ENCODE measurements at regions not wholly inside any gene's neighbourhood (a gene's known extent, or its start where the extent isn't known, plus 50 kb on each side); places are given as distances from the start of the nearest gene placed in this dataset.
A peak's percentile ranks its signal among the peaks of the same experiment; 100 is the strongest.

DNA sequence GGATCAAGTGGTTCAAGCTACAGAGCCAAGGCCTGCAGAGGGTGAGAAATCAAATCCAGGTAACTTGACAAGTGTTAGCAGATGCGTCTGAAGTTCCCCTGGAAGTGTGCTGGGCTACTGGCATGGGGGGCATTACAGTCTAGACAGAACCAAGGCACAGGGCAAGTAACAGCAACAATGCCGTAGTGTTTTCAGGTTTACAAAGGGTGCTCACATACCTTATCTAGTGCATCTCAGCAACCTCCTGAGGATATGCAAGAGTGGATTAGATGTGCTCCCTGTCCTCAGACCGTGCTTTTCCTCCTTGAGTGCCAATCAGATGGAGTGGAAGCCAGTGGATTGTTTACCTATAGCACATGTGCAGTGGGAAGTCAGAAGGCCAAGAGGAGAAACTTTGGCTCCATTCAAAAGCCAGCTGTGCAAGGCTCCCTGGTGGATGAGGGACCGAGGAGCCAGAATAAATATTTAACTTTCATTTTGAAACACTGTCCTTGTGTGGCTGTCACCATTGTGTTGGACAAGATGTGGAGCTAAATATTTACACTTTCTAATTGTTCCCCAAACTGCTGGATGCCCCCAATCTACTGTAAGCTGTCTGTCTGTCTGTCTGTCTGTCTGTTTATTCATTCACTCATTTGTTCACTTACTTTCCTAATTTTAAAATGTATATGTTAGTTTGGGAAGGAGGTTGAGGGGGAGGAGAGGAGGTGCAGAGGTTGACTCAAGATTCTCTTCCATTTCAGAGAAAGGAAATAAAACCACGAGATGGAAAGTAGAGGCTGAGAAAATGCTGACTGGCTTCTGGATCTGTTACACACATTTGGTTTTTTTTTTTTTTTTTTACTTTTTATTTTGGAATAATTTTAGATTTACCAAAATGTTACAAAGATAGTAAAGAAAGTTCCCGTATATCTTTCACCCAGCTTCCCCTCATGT is 184.0 kb upstream of the PARP11 start:
- Mint-ChIP-seq H3K27ac (peak overlapping the region; percentile 53), H3K36me3 (ENCODE audit: low read depth) (no peaks in the 10 kb centered on the region)

DNA sequence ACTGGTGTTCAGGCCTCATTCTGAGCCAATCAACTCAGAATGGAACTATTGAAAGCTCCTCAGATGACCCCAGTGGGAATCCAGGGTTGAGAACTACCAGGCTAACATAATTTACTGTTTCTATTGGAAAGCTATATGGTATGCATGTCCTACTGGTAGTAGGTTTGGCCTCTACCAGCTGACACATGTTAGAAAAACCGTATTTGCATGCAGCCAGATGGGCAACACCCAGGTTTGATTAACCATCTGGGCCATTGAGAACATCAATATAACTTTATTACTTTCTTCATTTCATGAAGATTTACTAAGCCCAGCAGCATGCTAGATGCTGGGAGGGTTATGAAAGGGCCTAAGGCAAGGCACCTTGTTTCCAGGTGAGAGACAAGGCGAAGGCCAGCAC is 181.4 kb upstream of the PARP11 start:
- DNase-seq (no peak), ATAC-seq (no peak)
- no peak overlapping the region for H3K27ac Mint-ChIP-seq
- H3K9me3 Mint-ChIP-seq = no peaks in the 10 kb centered on the region
- peaks cover 26% of the 10 kb centered on the region for H3K4me1 Mint-ChIP-seq
- H3K4me3 Mint-ChIP-seq = no peak overlapping the region
- no peaks in the 10 kb centered on the region for H3K27me3 Mint-ChIP-seq
- H3K36me3 Mint-ChIP-seq (ENCODE audit: low read depth) = no peaks in the 10 kb centered on the region

More for the DNA sequence above, 184.0 kb upstream of the PARP11 start:
- no peak for DNase-seq
- ATAC-seq = no peak
- Mint-ChIP-seq H3K27me3 (no peaks in the 10 kb centered on the region), H3K4me1 (peaks cover 20% of the 10 kb centered on the region), H3K9me3 (no peaks in the 10 kb centered on the region), H3K4me3 (peak overlapping the region; percentile 66)

DNA sequence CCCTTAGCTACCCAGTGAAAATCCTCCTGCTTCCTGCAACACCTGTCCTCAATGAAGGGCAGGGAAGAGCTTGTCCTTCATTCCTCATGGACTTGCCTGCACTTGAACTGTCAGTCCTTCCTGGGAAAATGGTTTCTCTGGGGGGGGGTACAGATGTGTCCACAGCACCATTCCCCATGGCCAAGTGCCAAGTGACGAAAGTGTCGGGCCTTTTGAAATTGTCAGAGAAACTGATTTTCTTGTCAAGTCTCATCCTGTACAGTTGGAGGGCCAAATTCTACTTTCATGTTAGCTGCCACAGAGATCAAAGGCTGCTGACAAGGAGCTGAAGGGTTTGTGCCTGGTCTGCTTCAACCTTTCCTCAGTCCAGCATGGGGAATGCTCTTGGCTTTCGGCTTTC is 179.5 kb upstream of the PARP11 start:
- Mint-ChIP-seq H3K4me1 (peaks cover 17% of the 10 kb centered on the region), H3K9me3 (no peaks in the 10 kb centered on the region), H3K4me3 (no peak overlapping the region), H3K27ac (no peak overlapping the region), H3K36me3 (ENCODE audit: low read depth) (no peaks in the 10 kb centered on the region), H3K27me3 (no peaks in the 10 kb centered on the region)
- no peak for DNase-seq
- ATAC-seq = no peak

DNA sequence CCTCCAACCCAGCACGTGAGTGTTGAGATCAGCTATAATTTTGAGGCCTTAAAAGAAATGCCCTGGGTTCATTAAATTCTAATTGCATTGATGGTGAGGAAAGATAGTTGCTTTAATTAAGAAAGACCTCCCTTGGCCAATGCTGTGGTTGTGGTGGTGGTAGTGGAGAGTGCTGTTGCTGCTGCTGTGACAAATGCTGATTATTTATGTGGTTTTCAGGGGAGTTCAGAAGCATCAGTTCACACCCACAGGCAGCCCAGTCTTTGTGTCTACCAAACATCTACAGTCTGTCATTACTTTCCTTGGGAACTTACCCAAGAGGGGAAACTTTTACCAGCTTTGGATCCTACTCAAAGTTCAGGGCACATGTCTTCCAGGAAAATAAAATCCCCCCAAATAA is 178.4 kb upstream of the PARP11 start:
- Mint-ChIP-seq H3K36me3 (ENCODE audit: low read depth) (no peaks in the 10 kb centered on the region), H3K4me3 (no peak overlapping the region), H3K27me3 (no peaks in the 10 kb centered on the region), H3K4me1 (peaks cover 7% of the 10 kb centered on the region), H3K27ac (no peak overlapping the region), H3K9me3 (no peaks in the 10 kb centered on the region)
- DNase-seq (no peak), ATAC-seq (peak; percentile 69)

DNA sequence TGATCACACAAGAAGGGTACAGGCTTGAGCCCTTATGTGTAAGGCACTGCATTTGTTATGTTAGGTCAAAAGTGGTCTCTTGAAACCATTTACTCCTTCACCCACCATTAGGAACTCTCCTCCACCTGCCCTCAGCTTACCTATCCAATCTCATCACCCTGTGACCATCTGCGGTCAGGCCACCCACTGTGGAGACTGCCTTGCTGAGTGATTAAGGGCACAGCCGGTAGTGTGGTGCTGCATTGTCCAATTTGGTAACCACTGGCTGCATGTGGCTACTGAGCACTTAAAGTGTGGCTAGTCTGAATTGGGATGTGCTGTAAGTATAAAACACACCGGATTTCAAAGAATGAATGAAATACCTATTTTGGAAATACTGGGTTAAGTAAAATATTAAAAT is 177.1 kb upstream of the PARP11 start:
- ATAC-seq (no peak), DNase-seq (no peak)
- H3K4me3 Mint-ChIP-seq = no peak overlapping the region
- peaks cover 5% of the 10 kb centered on the region for H3K4me1 Mint-ChIP-seq
- no peaks in the 10 kb centered on the region for H3K36me3 Mint-ChIP-seq (ENCODE audit: low read depth)
- H3K27me3 Mint-ChIP-seq = no peaks in the 10 kb centered on the region
- no peak overlapping the region for H3K27ac Mint-ChIP-seq
- H3K9me3 Mint-ChIP-seq = no peaks in the 10 kb centered on the region

DNA sequence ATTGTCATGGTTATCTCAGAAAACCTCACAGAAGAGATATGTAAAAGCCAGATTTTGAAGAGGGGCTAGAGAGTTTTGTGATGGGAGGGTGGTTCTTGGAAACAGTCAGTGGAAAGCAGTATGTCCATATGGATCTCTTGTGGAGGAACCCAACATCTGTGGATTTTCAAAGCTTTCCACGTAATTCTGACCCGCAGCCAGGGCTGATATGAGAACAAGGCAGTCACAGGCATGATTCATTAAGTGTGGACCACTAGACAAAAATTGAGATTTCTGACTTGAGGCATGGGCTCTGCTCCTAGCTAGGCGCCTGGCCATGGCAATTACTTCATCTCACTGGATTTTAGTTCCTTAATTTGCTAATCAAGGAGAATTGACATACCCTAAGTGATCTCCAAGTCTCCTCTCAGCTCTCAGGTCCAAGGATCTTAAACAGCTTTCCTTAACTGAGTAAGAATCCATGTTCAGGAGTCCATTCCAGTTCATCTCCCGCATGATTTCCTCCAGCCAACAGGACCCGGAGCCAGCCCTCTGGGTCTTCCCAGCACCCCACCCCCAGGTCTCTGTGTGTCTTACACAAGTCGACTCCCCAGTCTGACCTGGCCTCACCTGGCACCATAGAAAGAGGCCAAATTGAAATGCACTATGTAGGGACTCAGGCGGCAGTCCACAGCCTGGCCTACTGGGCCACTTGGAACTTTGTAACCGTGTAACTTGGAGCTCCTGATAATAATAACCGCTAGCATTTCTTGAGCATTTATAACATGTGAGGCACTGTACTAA is 176.3 kb upstream of the PARP11 start:
- Mint-ChIP-seq H3K9me3 (no peaks in the 10 kb centered on the region), H3K27me3 (no peaks in the 10 kb centered on the region), H3K4me1 (peaks cover 5% of the 10 kb centered on the region), H3K4me3 (no peak overlapping the region), H3K36me3 (ENCODE audit: low read depth) (no peaks in the 10 kb centered on the region), H3K27ac (no peak overlapping the region)
- DNase-seq = no peak
- no peak for ATAC-seq

DNA sequence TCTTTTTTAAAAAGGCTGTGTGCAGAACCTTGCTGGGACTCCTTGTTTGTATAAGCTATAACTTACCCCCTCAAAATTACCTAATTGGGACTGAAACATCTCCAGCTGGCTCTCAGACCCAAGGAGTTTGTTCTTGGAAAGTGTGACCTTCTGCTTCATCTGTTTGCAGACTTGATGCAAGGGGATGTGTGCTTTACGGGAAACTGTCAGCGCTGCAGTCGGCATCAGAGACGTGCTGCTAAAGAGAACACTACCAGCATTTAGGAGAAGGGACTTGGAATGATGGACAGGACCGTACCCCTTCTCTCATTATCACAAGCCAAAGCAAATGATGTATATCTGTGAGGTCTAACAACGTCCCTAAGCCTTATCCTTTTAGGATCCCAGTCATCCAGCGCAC is 174.2 kb upstream of the PARP11 start:
- DNase-seq (no peak), ATAC-seq (no peak)
- no peaks in the 10 kb centered on the region for H3K9me3 Mint-ChIP-seq
- peaks cover 5% of the 10 kb centered on the region for H3K4me1 Mint-ChIP-seq
- H3K27me3 Mint-ChIP-seq = no peaks in the 10 kb centered on the region
- no peak overlapping the region for H3K27ac Mint-ChIP-seq
- H3K36me3 Mint-ChIP-seq (ENCODE audit: low read depth) = no peaks in the 10 kb centered on the region
- H3K4me3 Mint-ChIP-seq = no peak overlapping the region

DNA sequence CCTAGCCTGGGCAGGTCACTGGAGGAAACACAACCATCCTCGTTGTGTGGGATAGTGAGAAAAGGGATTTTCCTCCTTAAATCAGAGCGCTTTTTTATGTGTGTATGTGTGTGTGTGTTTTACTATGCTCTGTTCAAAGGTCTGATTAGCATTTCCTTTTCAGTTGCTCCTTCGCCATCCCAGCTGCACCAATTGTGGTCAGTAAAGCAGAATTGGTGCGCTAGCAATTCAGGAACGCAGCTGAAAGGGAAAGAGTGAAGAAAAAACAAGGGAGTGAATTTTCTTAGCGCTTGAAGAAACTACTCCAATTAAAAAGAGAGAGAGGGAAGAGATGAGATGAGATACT is 173.3 kb upstream of the PARP11 start:
- DNase-seq (no peak), ATAC-seq (no peak)
- H3K27me3 Mint-ChIP-seq = no peaks in the 10 kb centered on the region
- H3K4me3 Mint-ChIP-seq = no peak overlapping the region
- H3K4me1 Mint-ChIP-seq = peaks cover 3% of the 10 kb centered on the region
- H3K27ac Mint-ChIP-seq = no peak overlapping the region
- H3K9me3 Mint-ChIP-seq = no peaks in the 10 kb centered on the region
- H3K36me3 Mint-ChIP-seq (ENCODE audit: low read depth) = no peaks in the 10 kb centered on the region

DNA sequence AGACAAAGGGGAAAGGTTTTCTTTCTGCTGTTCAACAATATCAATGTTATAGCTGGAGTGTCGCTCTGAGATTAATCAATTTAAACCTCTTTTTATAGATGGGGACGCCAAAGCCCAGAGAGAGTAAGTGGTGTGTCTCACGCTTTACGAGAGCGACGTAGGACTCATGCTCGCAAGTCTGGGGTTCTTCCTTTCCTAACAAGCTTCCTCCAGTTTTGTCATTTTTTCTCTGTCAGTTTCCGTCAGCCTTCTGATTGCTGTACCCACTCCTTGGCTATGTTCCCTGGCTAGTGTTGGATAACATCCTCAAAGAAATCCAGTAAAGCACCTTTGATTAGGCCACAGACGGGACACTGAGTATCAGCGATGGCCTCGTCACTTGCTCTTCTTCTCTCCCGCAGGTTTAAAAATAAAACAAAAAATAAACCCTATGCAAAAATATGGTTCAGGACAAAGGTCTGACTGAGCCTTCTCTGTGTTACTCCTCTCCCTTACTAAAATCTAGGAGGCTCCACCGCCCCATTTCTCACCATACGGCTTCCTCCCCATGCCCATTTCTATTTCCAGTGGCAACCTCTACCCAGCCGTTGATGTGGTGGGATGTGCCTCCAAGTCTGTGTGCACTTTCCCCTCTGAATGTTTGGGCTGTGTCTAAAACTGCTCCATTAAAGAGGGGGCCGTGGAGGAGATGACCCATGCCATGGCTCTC is 172.7 kb upstream of the PARP11 start:
- H3K27ac Mint-ChIP-seq = no peak overlapping the region
- DNase-seq (no peak), ATAC-seq (no peak)
- no peak overlapping the region for H3K4me3 Mint-ChIP-seq
- H3K27me3 Mint-ChIP-seq = no peaks in the 10 kb centered on the region
- H3K9me3 Mint-ChIP-seq = no peaks in the 10 kb centered on the region
- H3K36me3 Mint-ChIP-seq (ENCODE audit: low read depth) = no peaks in the 10 kb centered on the region
- H3K4me1 Mint-ChIP-seq = no peaks in the 10 kb centered on the region

DNA sequence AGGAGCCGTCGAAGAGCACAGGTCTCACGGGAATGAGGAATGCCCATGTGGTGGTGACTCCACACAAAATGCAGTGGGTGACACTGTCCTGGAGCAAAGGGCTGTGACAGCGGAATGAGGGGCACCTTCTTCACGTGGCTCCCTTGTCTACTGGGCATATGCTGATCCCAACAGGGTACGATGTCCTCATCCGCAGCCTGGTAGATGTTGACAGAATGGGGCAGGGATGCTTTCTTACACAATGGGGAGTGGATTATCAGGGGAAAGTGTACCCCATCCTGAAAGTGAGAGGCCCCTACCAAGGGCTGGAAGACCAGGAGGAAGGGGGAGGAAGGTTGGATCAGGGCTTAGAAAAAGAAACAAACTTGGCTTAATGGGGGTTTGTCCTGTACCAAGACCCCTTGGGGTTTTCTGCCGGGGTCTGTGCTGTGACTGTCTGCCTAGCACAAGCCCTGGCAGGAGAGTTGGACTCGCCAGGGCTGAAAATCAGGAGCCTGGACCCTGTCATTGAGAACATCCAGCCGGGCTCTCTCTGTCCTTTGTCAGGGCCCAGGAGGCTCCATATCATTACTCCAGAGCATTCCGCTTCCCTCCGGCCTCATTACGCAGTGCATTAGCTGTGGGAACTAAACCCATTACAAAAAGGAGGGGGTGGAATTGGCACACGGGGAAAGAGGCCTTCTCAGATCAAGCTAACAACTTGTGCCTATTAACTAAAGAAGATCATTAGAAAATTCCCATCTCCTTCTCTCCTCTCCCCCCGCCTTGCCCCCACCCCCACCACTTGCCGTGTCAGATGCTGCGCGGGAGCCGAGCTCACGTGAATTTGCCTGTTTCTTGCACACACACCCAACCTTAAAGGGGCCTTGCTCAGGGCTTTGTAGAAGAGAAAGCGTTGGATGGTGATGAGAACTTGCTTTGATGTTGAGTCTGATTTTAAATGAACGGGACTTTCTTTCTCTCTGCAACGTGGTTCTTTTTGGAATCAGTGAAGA is 171.8 kb upstream of the PARP11 start:
- Mint-ChIP-seq H3K27me3 (no peaks in the 10 kb centered on the region), H3K36me3 (ENCODE audit: low read depth) (no peaks in the 10 kb centered on the region), H3K27ac (no peak overlapping the region), H3K9me3 (no peaks in the 10 kb centered on the region), H3K4me1 (peaks cover under 1% of the 10 kb centered on the region), H3K4me3 (no peak overlapping the region)
- DNase-seq = no peak
- ATAC-seq = no peak

DNA sequence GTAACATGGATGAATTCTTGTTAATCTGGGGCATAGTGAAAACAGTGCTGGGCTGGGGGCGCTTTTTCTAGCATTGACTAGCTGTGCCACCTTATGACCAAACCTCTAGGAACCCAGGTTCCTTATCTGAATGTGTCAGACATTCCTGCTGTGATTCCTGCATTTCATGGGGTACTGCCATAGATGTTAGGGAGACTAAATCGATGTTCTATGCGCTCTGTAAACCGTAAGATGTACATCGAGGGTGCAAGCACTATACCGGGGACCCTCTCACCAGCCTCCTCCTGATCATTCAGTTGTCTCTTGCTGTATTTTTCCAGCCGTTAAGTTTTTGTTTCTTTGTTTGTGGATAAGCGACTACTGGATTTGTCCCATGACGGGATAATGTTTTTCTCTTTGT is 170.9 kb upstream of the PARP11 start:
- DNase-seq = no peak
- no peak overlapping the region for H3K4me3 Mint-ChIP-seq
- H3K36me3 Mint-ChIP-seq (ENCODE audit: low read depth) = no peaks in the 10 kb centered on the region
- no peak for ATAC-seq
- H3K9me3 Mint-ChIP-seq = no peaks in the 10 kb centered on the region
- H3K27me3 Mint-ChIP-seq = no peaks in the 10 kb centered on the region
- H3K27ac Mint-ChIP-seq = no peak overlapping the region
- H3K4me1 Mint-ChIP-seq = peaks cover 3% of the 10 kb centered on the region

DNA sequence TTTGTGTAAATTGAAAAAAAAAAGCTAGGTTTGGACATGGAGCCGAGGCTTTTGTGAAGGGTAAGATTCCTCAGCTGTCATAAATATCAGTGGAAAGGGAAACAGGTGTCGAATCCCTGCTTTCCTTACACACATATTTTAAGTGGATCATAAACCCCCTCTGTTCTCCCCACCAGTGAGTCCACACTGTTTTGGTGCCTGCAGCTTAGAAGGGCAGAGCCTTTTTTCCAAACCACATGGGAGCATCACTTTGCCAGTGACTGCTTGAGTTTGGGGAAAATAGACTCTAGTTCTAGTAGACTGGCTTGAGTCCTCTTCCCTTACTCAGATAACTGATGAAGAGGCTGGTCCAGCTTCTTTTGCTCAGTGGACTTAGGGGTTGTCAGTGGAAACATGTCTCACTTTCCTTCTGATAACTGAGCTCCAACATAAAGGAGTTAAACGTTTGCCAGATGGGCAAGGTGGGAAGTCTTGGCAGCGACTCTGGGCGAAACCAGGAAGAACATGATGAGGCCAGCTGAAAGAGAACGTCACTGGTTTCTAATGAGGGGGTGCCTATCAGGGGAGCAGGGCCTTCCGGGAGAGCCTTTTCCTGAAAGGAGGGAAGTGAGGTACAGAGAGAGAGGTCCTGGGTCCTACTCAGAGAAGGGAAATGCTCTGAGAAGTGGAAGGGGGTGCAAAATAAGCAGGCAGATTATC is 168.1 kb upstream of the PARP11 start:
- Mint-ChIP-seq H3K9me3 (no peaks in the 10 kb centered on the region), H3K27me3 (no peaks in the 10 kb centered on the region), H3K4me3 (no peak overlapping the region), H3K27ac (no peak overlapping the region), H3K36me3 (ENCODE audit: low read depth) (no peaks in the 10 kb centered on the region), H3K4me1 (peaks cover 3% of the 10 kb centered on the region)
- no peak for DNase-seq
- no peak for ATAC-seq

DNA sequence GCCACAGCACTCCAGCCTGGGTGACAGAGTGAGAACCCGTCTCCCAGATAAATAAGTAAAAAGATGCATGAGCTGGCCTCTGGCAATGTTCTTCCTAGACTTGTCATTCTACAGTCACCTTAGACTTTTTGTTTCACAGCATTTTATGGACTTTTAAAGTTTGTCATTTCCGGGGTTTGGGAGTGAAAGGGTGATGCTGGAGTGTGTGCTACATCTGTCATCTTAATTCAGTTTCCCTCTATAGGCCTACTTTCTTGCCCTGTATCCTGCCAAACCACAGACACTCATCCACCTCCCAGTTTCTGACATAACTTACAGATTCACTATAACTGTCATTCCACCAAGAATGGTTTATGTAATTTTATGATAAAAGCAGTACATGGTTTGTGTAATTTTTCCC is 166.7 kb upstream of the PARP11 start:
- H3K36me3 Mint-ChIP-seq (ENCODE audit: low read depth) = no peaks in the 10 kb centered on the region
- H3K27me3 Mint-ChIP-seq = no peaks in the 10 kb centered on the region
- no peaks in the 10 kb centered on the region for H3K9me3 Mint-ChIP-seq
- ATAC-seq (no peak), DNase-seq (no peak)
- H3K4me3 Mint-ChIP-seq = no peak overlapping the region
- peaks cover 3% of the 10 kb centered on the region for H3K4me1 Mint-ChIP-seq
- H3K27ac Mint-ChIP-seq = no peak overlapping the region

Data from activated naive CD8-positive, alpha-beta T cell treated with anti-CD3 and anti-CD28 coated beads, Interleukin-2, amount 50 U/mL, for 24 hours (primary cell).